Stimulated activated naive CD8-positive, alpha-beta T cell treated with anti-CD3 and anti-CD28 coated beads, Interleukin-15, Interleukin-2, amounts not matched to agents 100 ng/mL and 50 ng/mL, for 24 hours (primary cell): ENCODE measurements at regions not wholly inside any gene's neighbourhood (a gene's known extent, or its start where the extent isn't known, plus 50 kb on each side); places are given as distances from the start of the nearest gene placed in this dataset.
"Not testable (repeated sequence)": the region's sequence is repeated elsewhere in the genome, so short reads cannot be mapped to it uniquely, and the experiment has no call there.

Experiments used
- H3K27ac Mint-ChIP-seq: one replicate; pipeline ENCODE4 v1.8.0; 2021; ENCODE audit warnings: mild to moderate bottlenecking, mixed read lengths
- H3K27me3 Mint-ChIP-seq: one replicate; pipeline ENCODE4 v1.8.0; 2021; ENCODE audit warnings: mixed read lengths
- H3K36me3 Mint-ChIP-seq: one replicate; pipeline ENCODE4 v1.8.0; 2021; ENCODE audit warnings: low read depth, mixed read lengths
- H3K4me1 Mint-ChIP-seq: one replicate; pipeline ENCODE4 v1.8.0; 2021; ENCODE audit warnings: low read depth, mixed read lengths
- H3K4me3 Mint-ChIP-seq: one replicate; pipeline ENCODE4 v1.8.0; 2021; ENCODE audit warnings: mild to moderate bottlenecking, mixed read lengths
- H3K9me3 Mint-ChIP-seq: one replicate; pipeline ENCODE4 v1.8.0; 2021; ENCODE audit warnings: mixed read lengths

DNA sequence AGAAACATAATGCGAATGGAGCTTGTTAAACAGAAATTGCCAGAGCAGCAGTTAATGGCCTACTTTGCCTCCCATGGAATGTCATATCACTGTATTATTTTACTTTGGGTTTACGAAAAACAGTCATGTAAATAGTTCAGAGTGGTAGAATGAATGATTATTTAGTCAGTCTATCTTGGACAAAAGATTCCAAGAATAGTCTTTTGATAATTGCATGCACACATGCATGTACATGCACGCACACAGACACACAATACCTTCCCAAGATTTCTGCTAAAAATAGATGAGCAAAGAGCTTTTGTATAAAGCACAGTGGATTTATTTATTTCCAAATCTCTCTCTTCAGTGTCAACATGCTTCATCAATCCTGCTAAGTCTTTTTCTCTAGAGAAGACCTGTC is 800.7 kb downstream of the DIPK2A start:
- Mint-ChIP-seq H3K9me3 (no peaks in the 10 kb centered on the region), H3K36me3 (no peaks in the 10 kb centered on the region), H3K27me3 (no peaks in the 10 kb centered on the region), H3K4me1 (no peaks in the 10 kb centered on the region), H3K27ac (no peak overlapping the region), H3K4me3 (no peak overlapping the region)

DNA sequence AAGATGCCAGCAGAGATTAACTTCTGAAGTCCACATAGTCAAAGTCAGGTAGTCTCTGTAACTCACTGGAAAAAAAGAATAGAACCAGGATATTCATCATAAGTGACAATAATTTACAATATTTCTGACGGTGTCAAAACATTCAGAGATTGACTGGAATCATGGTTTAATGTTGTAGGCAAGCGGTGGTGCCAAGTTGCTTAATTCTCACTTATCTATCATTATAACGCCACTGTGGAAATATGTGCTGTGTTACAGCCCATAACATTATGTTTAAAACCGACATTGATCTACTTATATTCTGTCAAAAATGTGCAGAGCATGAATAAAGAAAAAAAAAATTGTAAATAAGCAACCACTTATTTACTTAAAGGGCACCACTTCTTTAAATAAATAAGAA is 801.7 kb downstream of the DIPK2A start:
- Mint-ChIP-seq H3K4me3 (no peak overlapping the region), H3K27me3 (no peaks in the 10 kb centered on the region), H3K36me3 (no peaks in the 10 kb centered on the region), H3K4me1 (no peaks in the 10 kb centered on the region), H3K9me3 (no peaks in the 10 kb centered on the region), H3K27ac (no peak overlapping the region)

GRCh38 chr3:144774897-144775296 is 803.3 kb downstream of the DIPK2A start:
- Mint-ChIP-seq H3K4me3 (no peak overlapping the region), H3K27me3 (no peaks in the 10 kb centered on the region), H3K4me1 (no peaks in the 10 kb centered on the region), H3K27ac (no peak overlapping the region), H3K36me3 (no peaks in the 10 kb centered on the region), H3K9me3 (no peaks in the 10 kb centered on the region)

DNA sequence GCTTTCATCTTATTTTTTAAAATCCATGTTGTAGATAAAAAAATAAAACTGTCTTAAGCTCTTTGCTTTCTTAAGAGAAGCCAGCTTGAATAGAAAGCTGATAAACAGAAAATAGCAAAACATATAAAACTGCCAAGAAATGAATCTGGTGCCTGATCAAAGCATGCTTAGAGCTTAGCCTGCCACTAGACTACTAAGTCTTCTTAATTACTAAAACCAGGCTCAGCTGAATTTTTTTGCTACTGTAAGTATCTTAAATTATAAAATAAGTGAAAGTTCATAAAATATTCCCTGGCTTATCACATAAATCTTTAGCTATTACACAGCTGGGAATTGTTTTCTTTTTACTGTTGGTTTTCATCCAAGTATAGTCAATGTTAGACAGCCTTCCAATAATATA is 803.9 kb downstream of the DIPK2A start:
- no peaks in the 10 kb centered on the region for H3K36me3 Mint-ChIP-seq
- H3K4me1 Mint-ChIP-seq: no peaks in the 10 kb centered on the region
- no peaks in the 10 kb centered on the region for H3K9me3 Mint-ChIP-seq
- H3K27me3 Mint-ChIP-seq: no peaks in the 10 kb centered on the region
- no peak overlapping the region for H3K27ac Mint-ChIP-seq
- H3K4me3 Mint-ChIP-seq: no peak overlapping the region

GRCh38 chr3:144777906-144778305 is 806.3 kb downstream of the DIPK2A start:
- Mint-ChIP-seq H3K4me3 (no peak overlapping the region), H3K27me3 (no peaks in the 10 kb centered on the region), H3K4me1 (no peaks in the 10 kb centered on the region), H3K27ac (no peak overlapping the region), H3K9me3 (no peaks in the 10 kb centered on the region), H3K36me3 (no peaks in the 10 kb centered on the region)

GRCh38 chr3:144791034-144791433 is 819.4 kb downstream of the DIPK2A start:
- H3K4me1 Mint-ChIP-seq: no peaks in the 10 kb centered on the region
- no peaks in the 10 kb centered on the region for H3K36me3 Mint-ChIP-seq
- H3K27ac Mint-ChIP-seq: no peak overlapping the region
- H3K9me3 Mint-ChIP-seq: no peaks in the 10 kb centered on the region
- no peaks in the 10 kb centered on the region for H3K27me3 Mint-ChIP-seq
- no peak overlapping the region for H3K4me3 Mint-ChIP-seq

DNA sequence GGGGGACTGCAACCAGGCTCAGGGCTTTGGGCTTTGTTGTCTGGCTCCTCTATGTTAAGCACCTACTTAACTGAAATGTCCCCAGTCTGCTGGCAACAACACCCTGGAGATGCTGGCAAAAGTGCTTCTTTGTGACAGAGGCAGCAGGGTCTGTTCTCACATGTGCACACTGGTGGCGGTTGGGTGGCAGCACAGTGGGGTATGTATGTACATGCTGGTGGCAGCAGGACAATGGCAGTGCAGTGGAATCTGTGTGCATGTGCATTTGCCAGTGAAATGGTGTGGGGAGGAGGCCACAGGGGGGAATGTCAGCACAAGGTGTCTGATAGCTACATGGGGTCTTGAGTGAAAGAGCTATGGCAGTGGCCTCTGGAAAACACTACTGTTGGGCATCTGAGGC is 830.3 kb downstream of the DIPK2A start:
- H3K4me3 Mint-ChIP-seq: no peak overlapping the region
- no peak overlapping the region for H3K27ac Mint-ChIP-seq
- H3K4me1 Mint-ChIP-seq: no peaks in the 10 kb centered on the region
- no peaks in the 10 kb centered on the region for H3K27me3 Mint-ChIP-seq
- H3K9me3 Mint-ChIP-seq: peaks cover 5% of the 10 kb centered on the region
- H3K36me3 Mint-ChIP-seq: no peaks in the 10 kb centered on the region

- no peaks in the 10 kb centered on the region for H3K36me3 Mint-ChIP-seq
- no peak overlapping the region for H3K27ac Mint-ChIP-seq
- no peaks in the 10 kb centered on the region for H3K4me1 Mint-ChIP-seq
- H3K9me3 Mint-ChIP-seq: peaks cover 5% of the 10 kb centered on the region
- no peak overlapping the region for H3K4me3 Mint-ChIP-seq
- H3K27me3 Mint-ChIP-seq: no peaks in the 10 kb centered on the region
These were observed 837.8 kb downstream of the DIPK2A start for GRCh38 chr3:144809380-144809779.

DNA sequence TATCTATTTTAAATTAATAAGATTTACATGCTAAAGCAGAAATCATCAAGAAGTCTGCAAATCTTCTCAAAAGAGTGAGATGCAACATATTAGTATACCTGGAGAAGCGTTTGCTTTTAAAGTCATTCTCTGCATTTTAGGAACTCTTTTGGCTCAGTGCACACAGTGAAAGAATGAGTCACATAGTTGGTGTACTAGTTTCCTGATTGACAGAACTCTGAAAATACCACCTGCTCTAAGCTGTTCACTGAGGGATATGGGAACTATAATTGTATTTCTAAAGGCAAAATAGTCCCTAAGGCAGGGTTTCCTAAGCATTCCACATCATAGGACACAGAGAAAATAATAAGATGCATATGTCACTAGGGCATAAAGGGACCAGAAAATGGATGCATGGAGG is 838.5 kb downstream of the DIPK2A start:
- Mint-ChIP-seq H3K36me3 (no peaks in the 10 kb centered on the region), H3K9me3 (peaks cover 5% of the 10 kb centered on the region), H3K27ac (no peak overlapping the region), H3K27me3 (no peaks in the 10 kb centered on the region), H3K4me1 (no peaks in the 10 kb centered on the region), H3K4me3 (no peak overlapping the region)

DNA sequence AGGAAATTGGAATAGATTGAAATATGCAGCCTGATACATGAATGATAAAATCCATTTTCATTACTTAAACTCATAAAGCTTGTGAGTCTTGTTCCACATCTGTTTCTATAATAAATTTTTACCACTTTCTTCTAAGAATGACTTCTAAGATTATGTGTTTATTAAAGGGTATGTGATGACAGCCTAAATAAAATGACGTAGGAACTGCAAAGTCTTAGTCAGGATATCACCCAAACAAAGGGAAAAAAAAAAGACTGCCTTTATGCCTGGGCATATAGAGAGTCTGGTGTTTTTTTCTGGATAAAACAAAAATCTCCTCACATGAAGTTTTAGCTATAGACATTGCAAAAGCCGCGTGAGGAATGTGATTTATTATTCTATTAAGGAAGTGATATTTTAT is 844.0 kb downstream of the DIPK2A start:
- H3K27ac Mint-ChIP-seq: no peak overlapping the region
- H3K4me1 Mint-ChIP-seq: no peaks in the 10 kb centered on the region
- H3K27me3 Mint-ChIP-seq: no peaks in the 10 kb centered on the region
- H3K9me3 Mint-ChIP-seq: no peaks in the 10 kb centered on the region
- H3K36me3 Mint-ChIP-seq: no peaks in the 10 kb centered on the region
- no peak overlapping the region for H3K4me3 Mint-ChIP-seq

GRCh38 chr3:144816323-144816722 is 844.7 kb downstream of the DIPK2A start:
- Mint-ChIP-seq H3K4me3 (no peak overlapping the region), H3K27me3 (no peaks in the 10 kb centered on the region), H3K36me3 (no peaks in the 10 kb centered on the region), H3K4me1 (no peaks in the 10 kb centered on the region), H3K27ac (no peak overlapping the region), H3K9me3 (no peaks in the 10 kb centered on the region)

GRCh38 chr3:144818973-144819372 is 847.4 kb downstream of the DIPK2A start:
- no peaks in the 10 kb centered on the region for H3K4me1 Mint-ChIP-seq
- no peak overlapping the region for H3K4me3 Mint-ChIP-seq
- no peaks in the 10 kb centered on the region for H3K9me3 Mint-ChIP-seq
- H3K27me3 Mint-ChIP-seq: no peaks in the 10 kb centered on the region
- H3K36me3 Mint-ChIP-seq: no peaks in the 10 kb centered on the region
- no peak overlapping the region for H3K27ac Mint-ChIP-seq

DNA sequence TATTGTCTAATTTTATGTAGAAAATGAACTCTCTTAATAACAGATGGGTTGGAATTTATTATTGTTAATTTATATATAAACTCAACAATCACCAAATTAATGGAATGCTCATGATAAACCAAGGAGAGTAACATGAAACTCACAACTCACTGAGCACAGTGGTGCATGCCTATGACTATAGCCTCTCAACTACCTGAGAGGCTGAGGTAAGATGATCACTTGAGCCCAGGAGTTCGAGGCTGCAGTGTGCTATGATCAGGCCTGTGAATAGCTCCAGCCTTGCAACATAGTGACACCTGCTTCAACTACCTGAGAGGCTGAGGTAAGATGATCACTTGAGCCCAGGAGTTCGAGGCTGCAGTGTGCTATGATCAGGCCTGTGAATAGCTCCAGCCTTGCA is 848.6 kb downstream of the DIPK2A start:
- H3K9me3 Mint-ChIP-seq, H3K4me3 Mint-ChIP-seq, H3K27ac Mint-ChIP-seq, H3K4me1 Mint-ChIP-seq, H3K27me3 Mint-ChIP-seq, H3K36me3 Mint-ChIP-seq: not testable (repeated sequence)

- no peak overlapping the region for H3K4me3 Mint-ChIP-seq
- no peaks in the 10 kb centered on the region for H3K36me3 Mint-ChIP-seq
- no peaks in the 10 kb centered on the region for H3K9me3 Mint-ChIP-seq
- no peak overlapping the region for H3K27ac Mint-ChIP-seq
- no peaks in the 10 kb centered on the region for H3K4me1 Mint-ChIP-seq
- H3K27me3 Mint-ChIP-seq: no peaks in the 10 kb centered on the region
These were observed 849.1 kb downstream of the DIPK2A start for GRCh38 chr3:144820726-144821125.

- Mint-ChIP-seq H3K36me3 (no peaks in the 10 kb centered on the region), H3K4me3 (no peak overlapping the region), H3K9me3 (no peaks in the 10 kb centered on the region), H3K4me1 (no peaks in the 10 kb centered on the region), H3K27ac (no peak overlapping the region), H3K27me3 (no peaks in the 10 kb centered on the region)
These were observed 850.0 kb downstream of the DIPK2A start for GRCh38 chr3:144821583-144821982.

GRCh38 chr3:144822671-144823070 is 851.0 kb downstream of the DIPK2A start:
- Mint-ChIP-seq H3K36me3 (no peaks in the 10 kb centered on the region), H3K9me3 (no peaks in the 10 kb centered on the region), H3K4me1 (no peaks in the 10 kb centered on the region), H3K27ac (no peak overlapping the region), H3K27me3 (no peaks in the 10 kb centered on the region), H3K4me3 (no peak overlapping the region)
